Calu3 (cell line): ENCODE measurements at regions not wholly inside any gene's neighbourhood (a gene's known extent, or its start where the extent isn't known, plus 50 kb on each side); places are given as distances from the start of the nearest gene placed in this dataset.

Experiments used
- BruUV-seq: library from RNA; stranded (reverse); fragments of 400-500 nt; replicated peaks from 2 replicates; lab custom pipeline; 2021; lab: Mats Ljungman, UMichigan
- CTCF ChIA-PET: fragments of 300-600 bp; sonication (Branson Sonifier 250); formaldehyde crosslinking; loops from one replicate; lab custom pipeline; 2022; ENCODE audit warnings: antibody characterized with exemption; lab: Charles Lee
- DNase-seq: peaks from one replicate; pipeline ENCODE4 v3.0.0; 2022
- H3K27ac Mint-ChIP-seq: one replicate; pipeline ENCODE4 v1.8.0; 2022; ENCODE audit warnings: mixed read lengths; ENCODE audit not compliant: unreplicated experiment
- H3K27me3 Mint-ChIP-seq: one replicate; pipeline ENCODE4 v1.8.0; 2022; ENCODE audit warnings: mixed read lengths; ENCODE audit not compliant: unreplicated experiment
- H3K36me3 Mint-ChIP-seq: one replicate; pipeline ENCODE4 v1.8.0; 2022; ENCODE audit warnings: mild to moderate bottlenecking, moderate library complexity, mixed read lengths; ENCODE audit not compliant: insufficient read depth, unreplicated experiment
- H3K4me1 Mint-ChIP-seq: one replicate; pipeline ENCODE4 v1.8.0; 2022; ENCODE audit warnings: mild to moderate bottlenecking, low read depth, mixed read lengths; ENCODE audit not compliant: unreplicated experiment
- H3K4me3 Mint-ChIP-seq: one replicate; pipeline ENCODE4 v1.8.0; 2022; ENCODE audit warnings: mild to moderate bottlenecking, low read depth, moderate library complexity, mixed read lengths; ENCODE audit not compliant: unreplicated experiment
- H3K9me3 Mint-ChIP-seq: one replicate; pipeline ENCODE4 v1.8.0; 2022; ENCODE audit warnings: low read depth, mixed read lengths; ENCODE audit not compliant: unreplicated experiment
- CTCF ChIP-seq: fragments of 200-600 bp; IDR thresholded peaks from one replicate; pipeline ENCODE4 v1.8.0; 2022; ENCODE audit warnings: antibody characterized with exemption; ENCODE audit not compliant: unreplicated experiment
- intact Hi-C: fragments of 100-400 bp; cut with micrococcal nuclease; formaldehyde crosslinking; loops from one replicate; pipeline ENCODE4 v1.10.0; 2022; ENCODE audit not compliant: unreplicated experiment

DNA sequence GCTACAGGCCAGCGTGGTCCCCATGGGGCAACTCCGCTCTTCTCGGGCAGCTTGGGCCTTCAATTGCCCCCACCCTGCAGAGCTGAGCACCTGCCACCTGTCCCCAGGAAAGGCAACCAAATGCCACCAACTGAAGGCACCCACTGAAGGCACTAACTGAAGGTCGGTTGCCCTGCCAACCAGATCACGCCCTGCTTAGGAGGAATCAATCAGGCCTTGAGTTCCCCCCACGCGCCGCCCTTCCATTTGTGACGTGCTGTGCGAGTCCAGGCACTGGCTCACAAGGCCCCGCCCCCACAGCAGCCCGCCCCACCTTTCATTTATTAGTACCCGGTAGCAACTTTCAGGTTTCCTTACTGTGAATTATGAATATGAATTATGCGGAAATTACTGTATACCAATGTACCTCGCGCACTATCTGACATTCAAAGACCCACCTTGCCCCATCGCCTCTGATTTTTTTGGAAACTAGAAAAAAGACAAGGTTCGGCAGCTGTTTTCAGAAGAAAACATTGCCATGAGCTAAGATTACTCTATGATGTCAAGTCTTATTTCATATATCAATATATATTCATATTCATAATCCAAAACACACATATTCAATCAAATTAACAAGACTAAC, 83.6 kb upstream of the ABI1 start:
- H3K9me3 Mint-ChIP-seq, result no peaks in the 10 kb centered on the region
- CTCF ChIA-PET, result no interaction called here
- no peaks in the 10 kb centered on the region for H3K36me3 Mint-ChIP-seq
- no peak for DNase-seq
- intact Hi-C loops, result no loop called here
- TF ChIP-seq CTCF, result no peak
- H3K4me1 Mint-ChIP-seq, result no peaks in the 10 kb centered on the region
- BruUV-seq, result no TSS peak
- no peaks in the 10 kb centered on the region for H3K27me3 Mint-ChIP-seq
- no peak overlapping the region for H3K27ac Mint-ChIP-seq
- no peak overlapping the region for H3K4me3 Mint-ChIP-seq

DNA sequence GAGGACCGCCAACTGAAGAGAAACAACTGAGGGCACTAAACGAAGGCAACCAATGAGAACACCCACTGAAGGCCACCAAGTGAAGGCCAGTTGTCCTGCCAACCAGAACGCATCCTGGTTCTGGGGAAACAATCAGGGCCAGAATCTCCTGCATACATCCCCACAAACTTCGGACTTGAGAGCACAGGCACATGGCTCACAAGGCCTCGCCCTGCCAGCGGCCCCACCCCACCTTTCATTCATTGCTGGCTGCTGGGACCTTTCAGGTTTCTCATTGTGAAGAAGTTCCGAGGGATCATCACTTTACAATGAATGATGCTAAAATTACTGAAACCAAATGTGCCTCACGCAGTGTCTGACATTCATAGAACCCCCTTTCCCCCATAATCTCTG, 79.2 kb upstream of the ABI1 start:
- no peak for TF ChIP-seq CTCF
- DNase-seq, result no peak
- intact Hi-C loops, result no loop called here
- Mint-ChIP-seq H3K27me3 (peaks cover 12% of the 10 kb centered on the region), H3K27ac (no peak overlapping the region), H3K36me3 (no peaks in the 10 kb centered on the region), H3K4me3 (no peak overlapping the region), H3K4me1 (no peaks in the 10 kb centered on the region), H3K9me3 (no peaks in the 10 kb centered on the region)
- BruUV-seq, result no TSS peak
- CTCF ChIA-PET, result interaction anchor here (1.4 kb wide), 1 partner anchor 9 kb away, joined by 6 read pairs; no protein-coding TSS in a partner anchor

DNA sequence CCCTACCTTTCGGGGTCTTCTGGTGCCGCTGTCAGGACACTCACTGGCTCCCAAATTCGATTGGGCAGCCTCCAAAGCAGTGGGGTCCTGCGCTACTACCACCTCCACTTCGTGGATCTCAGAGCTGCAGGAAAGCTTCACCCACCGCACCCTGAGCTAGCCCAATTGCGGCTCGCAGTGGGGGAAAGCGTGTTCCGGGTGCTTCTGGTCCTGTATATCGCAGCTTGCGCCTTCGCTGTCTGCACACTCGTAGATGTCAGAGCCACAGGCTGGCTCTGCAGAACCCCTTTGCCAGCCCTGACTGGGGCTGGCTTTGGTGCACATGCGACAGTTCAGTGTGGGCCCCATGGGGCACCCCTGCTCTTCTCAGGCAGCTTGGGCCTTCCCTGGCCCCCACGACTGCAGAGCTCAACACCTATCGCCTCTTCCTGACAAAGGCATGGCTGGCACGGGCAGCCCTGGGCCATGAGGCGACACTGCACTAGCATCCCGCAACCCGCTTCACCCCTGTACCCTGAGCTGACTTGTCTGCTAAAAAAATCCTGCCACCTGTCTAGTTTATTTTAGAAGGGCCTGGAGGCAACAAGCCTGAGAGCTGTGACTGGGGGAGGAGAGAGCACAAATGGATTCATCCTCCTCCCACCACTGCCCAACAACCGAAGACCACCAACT, 78.7 kb upstream of the ABI1 start:
- CTCF ChIA-PET, result interaction anchor here (0.6 to 1.4 kb wide), 2 partner anchors 9 to 602 kb away, joined by 3 to 6 read pairs; no protein-coding TSS in a partner anchor
- Mint-ChIP-seq H3K27ac (no peak overlapping the region), H3K36me3 (no peaks in the 10 kb centered on the region), H3K9me3 (no peaks in the 10 kb centered on the region), H3K4me3 (no peak overlapping the region), H3K4me1 (no peaks in the 10 kb centered on the region), H3K27me3 (peaks cover 12% of the 10 kb centered on the region)
- no peak for DNase-seq
- intact Hi-C loops, result no loop called here
- TF ChIP-seq CTCF, result no peak
- BruUV-seq, result no TSS peak

DNA sequence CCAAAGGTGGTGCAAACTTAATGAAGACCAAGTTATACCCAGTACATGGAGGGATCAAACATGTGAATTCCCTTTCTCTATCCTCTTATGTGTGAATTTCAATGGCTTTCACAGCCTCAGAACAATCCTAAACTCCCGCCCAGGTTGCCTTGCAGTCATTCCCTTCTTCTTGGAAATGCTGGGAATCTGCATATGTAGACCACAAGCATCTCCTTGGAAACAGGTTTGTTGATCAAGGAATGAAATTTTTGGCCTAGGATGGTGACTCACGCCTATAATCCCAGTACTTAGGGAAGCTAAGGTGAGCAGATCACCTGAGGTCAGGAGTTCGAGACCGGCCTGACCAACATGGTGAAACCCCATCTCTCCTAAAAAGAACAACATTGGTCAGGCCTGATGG, 77.8 kb upstream of the ABI1 start:
- Mint-ChIP-seq H3K27ac (no peak overlapping the region), H3K36me3 (no peaks in the 10 kb centered on the region), H3K4me3 (no peak overlapping the region), H3K4me1 (no peaks in the 10 kb centered on the region), H3K27me3 (peaks cover 12% of the 10 kb centered on the region), H3K9me3 (no peaks in the 10 kb centered on the region)
- BruUV-seq, result no TSS peak
- CTCF ChIA-PET, result interaction anchor here (0.6 to 1.4 kb wide), 2 partner anchors 8 to 603 kb away, joined by 3 to 6 read pairs; no protein-coding TSS in a partner anchor
- intact Hi-C loops, result no loop called here
- no peak for DNase-seq
- no peak for TF ChIP-seq CTCF
